H1 (cell line): ENCODE measurements at regions not wholly inside any gene's neighbourhood (a gene's known extent, or its start where the extent isn't known, plus 50 kb on each side); places are given as distances from the start of the nearest gene placed in this dataset.

ENCODE experiments used
- BRCA1 ChIP-seq: IDR thresholded peaks from 2 replicates; pipeline ENCODE4 v1.6.1; 2012; ENCODE audit warnings: low read depth, low read length, improper control_type of control experiment
- EZH2 ChIP-seq: fragments of 200-600 bp; sonication (generic); IDR thresholded peaks from 2 replicates; pipeline ENCODE4 v1.7.1; 2012; ENCODE audit warnings: low read depth, mild to moderate bottlenecking, moderate library complexity, low read length, inconsistent platforms; ENCODE audit not compliant: severe bottlenecking
- GABPA ChIP-seq: IDR thresholded peaks from 2 replicates; pipeline ENCODE4 v1.6.1; 2011; ENCODE audit warnings: mild to moderate bottlenecking, low read length, moderate library complexity, borderline replicate concordance; ENCODE audit not compliant: insufficient read depth
- JUN ChIP-seq: IDR thresholded peaks from 2 replicates; pipeline ENCODE4 v1.6.1; 2011; ENCODE audit warnings: low read depth, mild to moderate bottlenecking, improper control_type of control experiment, low read length
- POLR2A ChIP-seq, 2 experiments: IDR thresholded peaks; 1 replicate in 1 of 2; 2 replicates in 1 of 2; pipeline ENCODE4 v1.6.1; 2011; ENCODE audit warnings: low read depth in 2 of 2, low read length in 2 of 2, mild to moderate bottlenecking in 2 of 2; ENCODE audit errors: control extremely low read depth in 1 of 2
- POLR2AphosphoS5 ChIP-seq: IDR thresholded peaks from 2 replicates; pipeline ENCODE4 v1.6.1; 2011; ENCODE audit warnings: low read depth, low read length
- RNF2 ChIP-seq: fragments of 200-900, 300-1000 bp; sonication (generic); IDR thresholded peaks from 2 replicates; pipeline ENCODE4 v1.7.1; 2016; ENCODE audit warnings: borderline replicate concordance, low read depth, mild to moderate bottlenecking, antibody characterized with exemption, low read length; ENCODE audit not compliant: poor library complexity, severe bottlenecking; ENCODE audit errors: missing control alignments
- SAP30 ChIP-seq: fragments of 300-600 bp; sonication (generic); IDR thresholded peaks from 2 replicates; pipeline ENCODE4 v1.7.1; 2012; ENCODE audit warnings: low read length, moderate library complexity, mild to moderate bottlenecking, inconsistent platforms; ENCODE audit not compliant: insufficient read depth, insufficient replicate concordance
- YY1 ChIP-seq: IDR thresholded peaks from 2 replicates; pipeline ENCODE4 v1.6.1; 2011; ENCODE audit warnings: low read depth, mild to moderate bottlenecking, low read length
- ZNF274 ChIP-seq: IDR thresholded peaks from 2 replicates; pipeline ENCODE4 v1.7.0; 2012; ENCODE audit warnings: low read length, borderline replicate concordance; ENCODE audit errors: extremely low read depth
- TF ChIP-seq, protein P1 (sequence below), 3 experiments: IDR thresholded peaks; 1 replicate in 2 of 3; 2 replicates in 1 of 3; pipeline versions ENCODE4 v1.5.1 to v1.6.1; 2011; ENCODE audit warnings: low read length in 3 of 3, mild to moderate bottlenecking in 3 of 3, inconsistent platforms in 2 of 3, low read depth in 1 of 3, moderate library complexity in 1 of 3; ENCODE audit not compliant: insufficient read depth in 1 of 3; ENCODE audit errors: control extremely low read depth in 1 of 3

DNA sequence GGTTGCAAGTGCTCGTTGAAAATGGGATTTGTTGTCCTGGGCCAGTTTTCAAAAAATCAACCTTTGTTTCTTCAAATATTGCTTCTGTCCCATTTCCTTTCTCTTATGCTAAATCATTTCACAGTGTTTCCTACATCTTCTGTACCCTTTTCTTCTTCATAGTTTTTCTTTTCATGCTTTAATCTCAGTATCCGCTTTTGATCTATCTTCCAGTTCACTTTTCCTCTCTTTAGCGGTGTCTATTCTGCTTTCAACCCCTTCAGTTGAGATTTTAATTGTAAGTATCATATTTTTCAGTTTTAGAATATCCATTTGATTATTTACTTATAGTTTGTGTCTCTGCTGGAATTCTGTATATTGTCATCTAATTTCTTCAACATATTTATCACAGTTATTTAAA is 311.7 kb upstream of the TPM1 start:
- TF ChIP-seq POLR2A (IDR thresholded peaks at IDR 0.05; ENCODE audit: control extremely low read depth in 1 of 2, low read depth in 2 of 2, low read length in 2 of 2), result no peak
- no peak for TF ChIP-seq ZNF274
- no peak for TF ChIP-seq GABPA
- TF ChIP-seq POLR2AphosphoS5, result no peak
- TF ChIP-seq, protein P1, sequence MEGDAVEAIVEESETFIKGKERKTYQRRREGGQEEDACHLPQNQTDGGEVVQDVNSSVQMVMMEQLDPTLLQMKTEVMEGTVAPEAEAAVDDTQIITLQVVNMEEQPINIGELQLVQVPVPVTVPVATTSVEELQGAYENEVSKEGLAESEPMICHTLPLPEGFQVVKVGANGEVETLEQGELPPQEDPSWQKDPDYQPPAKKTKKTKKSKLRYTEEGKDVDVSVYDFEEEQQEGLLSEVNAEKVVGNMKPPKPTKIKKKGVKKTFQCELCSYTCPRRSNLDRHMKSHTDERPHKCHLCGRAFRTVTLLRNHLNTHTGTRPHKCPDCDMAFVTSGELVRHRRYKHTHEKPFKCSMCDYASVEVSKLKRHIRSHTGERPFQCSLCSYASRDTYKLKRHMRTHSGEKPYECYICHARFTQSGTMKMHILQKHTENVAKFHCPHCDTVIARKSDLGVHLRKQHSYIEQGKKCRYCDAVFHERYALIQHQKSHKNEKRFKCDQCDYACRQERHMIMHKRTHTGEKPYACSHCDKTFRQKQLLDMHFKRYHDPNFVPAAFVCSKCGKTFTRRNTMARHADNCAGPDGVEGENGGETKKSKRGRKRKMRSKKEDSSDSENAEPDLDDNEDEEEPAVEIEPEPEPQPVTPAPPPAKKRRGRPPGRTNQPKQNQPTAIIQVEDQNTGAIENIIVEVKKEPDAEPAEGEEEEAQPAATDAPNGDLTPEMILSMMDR (IDR thresholded peaks at IDR 0.05; ENCODE audit: control extremely low read depth in 1 of 3, insufficient read depth in 1 of 3, low read depth in 1 of 3, low read length in 3 of 3), result no peak
- no peak for TF ChIP-seq SAP30
- no peak for TF ChIP-seq YY1
- no peak for TF ChIP-seq RNF2
- no peak for TF ChIP-seq EZH2
- TF ChIP-seq JUN, result no peak
- no peak for TF ChIP-seq BRCA1
